ENCODE measurements at regions not wholly inside any gene's neighbourhood (a gene's known extent, or its start where the extent isn't known, plus 50 kb on each side); places are given as distances from the start of the nearest gene placed in this dataset.

GRCh38 chr3:43790476-43790875 lies 99.7 kb downstream of the ABHD5 start:
- Histone ChIP-seq H3K4me1 (ENCODE audit: insufficient read depth) (no peaks in the 10 kb centered on the region), H3K27ac (ENCODE audit: low read depth) (no peak overlapping the region), H2AFZ (no peak overlapping the region), H3K4me3 (no peak overlapping the region), H3K9me2 (ENCODE audit: insufficient read depth) (peaks cover 6% of the 10 kb centered on the region; the same call in 1 of the 2 replicates), H3F3A (replicated peaks; ENCODE audit: low read depth) (no peaks in the 10 kb centered on the region), H3K4me2 (no peak overlapping the region), H3K27me3 (ENCODE audit: insufficient read depth) (no peaks in the 10 kb centered on the region), H4K20me1 (replicated peaks; ENCODE audit: insufficient read depth) (no peaks in the 10 kb centered on the region), H3K79me2 (replicated peaks; ENCODE audit: insufficient read depth) (no peaks in the 10 kb centered on the region), H3K36me3 (ENCODE audit: insufficient read depth) (no peaks in the 10 kb centered on the region)
- Mint-ChIP-seq H3K4me1 (no peaks in the 10 kb centered on the region), H3K36me3 (ENCODE audit: low read depth) (no peaks in the 10 kb centered on the region), H3K27me3 (ENCODE audit: insufficient read depth, low read depth, poor library complexity) (peaks cover 3% of the 10 kb centered on the region), H3K27ac (no peak overlapping the region), H3K4me3 (no peak overlapping the region), H3K9me3 (no peaks in the 10 kb centered on the region; the same call in 2 of the 3 replicates)
- TF ChIP-seq CREB1 (CRISPR knock-in tag; IDR thresholded peaks at IDR 0.05; ENCODE audit: low read depth) = no peak
- TF ChIP-seq, protein P1, sequence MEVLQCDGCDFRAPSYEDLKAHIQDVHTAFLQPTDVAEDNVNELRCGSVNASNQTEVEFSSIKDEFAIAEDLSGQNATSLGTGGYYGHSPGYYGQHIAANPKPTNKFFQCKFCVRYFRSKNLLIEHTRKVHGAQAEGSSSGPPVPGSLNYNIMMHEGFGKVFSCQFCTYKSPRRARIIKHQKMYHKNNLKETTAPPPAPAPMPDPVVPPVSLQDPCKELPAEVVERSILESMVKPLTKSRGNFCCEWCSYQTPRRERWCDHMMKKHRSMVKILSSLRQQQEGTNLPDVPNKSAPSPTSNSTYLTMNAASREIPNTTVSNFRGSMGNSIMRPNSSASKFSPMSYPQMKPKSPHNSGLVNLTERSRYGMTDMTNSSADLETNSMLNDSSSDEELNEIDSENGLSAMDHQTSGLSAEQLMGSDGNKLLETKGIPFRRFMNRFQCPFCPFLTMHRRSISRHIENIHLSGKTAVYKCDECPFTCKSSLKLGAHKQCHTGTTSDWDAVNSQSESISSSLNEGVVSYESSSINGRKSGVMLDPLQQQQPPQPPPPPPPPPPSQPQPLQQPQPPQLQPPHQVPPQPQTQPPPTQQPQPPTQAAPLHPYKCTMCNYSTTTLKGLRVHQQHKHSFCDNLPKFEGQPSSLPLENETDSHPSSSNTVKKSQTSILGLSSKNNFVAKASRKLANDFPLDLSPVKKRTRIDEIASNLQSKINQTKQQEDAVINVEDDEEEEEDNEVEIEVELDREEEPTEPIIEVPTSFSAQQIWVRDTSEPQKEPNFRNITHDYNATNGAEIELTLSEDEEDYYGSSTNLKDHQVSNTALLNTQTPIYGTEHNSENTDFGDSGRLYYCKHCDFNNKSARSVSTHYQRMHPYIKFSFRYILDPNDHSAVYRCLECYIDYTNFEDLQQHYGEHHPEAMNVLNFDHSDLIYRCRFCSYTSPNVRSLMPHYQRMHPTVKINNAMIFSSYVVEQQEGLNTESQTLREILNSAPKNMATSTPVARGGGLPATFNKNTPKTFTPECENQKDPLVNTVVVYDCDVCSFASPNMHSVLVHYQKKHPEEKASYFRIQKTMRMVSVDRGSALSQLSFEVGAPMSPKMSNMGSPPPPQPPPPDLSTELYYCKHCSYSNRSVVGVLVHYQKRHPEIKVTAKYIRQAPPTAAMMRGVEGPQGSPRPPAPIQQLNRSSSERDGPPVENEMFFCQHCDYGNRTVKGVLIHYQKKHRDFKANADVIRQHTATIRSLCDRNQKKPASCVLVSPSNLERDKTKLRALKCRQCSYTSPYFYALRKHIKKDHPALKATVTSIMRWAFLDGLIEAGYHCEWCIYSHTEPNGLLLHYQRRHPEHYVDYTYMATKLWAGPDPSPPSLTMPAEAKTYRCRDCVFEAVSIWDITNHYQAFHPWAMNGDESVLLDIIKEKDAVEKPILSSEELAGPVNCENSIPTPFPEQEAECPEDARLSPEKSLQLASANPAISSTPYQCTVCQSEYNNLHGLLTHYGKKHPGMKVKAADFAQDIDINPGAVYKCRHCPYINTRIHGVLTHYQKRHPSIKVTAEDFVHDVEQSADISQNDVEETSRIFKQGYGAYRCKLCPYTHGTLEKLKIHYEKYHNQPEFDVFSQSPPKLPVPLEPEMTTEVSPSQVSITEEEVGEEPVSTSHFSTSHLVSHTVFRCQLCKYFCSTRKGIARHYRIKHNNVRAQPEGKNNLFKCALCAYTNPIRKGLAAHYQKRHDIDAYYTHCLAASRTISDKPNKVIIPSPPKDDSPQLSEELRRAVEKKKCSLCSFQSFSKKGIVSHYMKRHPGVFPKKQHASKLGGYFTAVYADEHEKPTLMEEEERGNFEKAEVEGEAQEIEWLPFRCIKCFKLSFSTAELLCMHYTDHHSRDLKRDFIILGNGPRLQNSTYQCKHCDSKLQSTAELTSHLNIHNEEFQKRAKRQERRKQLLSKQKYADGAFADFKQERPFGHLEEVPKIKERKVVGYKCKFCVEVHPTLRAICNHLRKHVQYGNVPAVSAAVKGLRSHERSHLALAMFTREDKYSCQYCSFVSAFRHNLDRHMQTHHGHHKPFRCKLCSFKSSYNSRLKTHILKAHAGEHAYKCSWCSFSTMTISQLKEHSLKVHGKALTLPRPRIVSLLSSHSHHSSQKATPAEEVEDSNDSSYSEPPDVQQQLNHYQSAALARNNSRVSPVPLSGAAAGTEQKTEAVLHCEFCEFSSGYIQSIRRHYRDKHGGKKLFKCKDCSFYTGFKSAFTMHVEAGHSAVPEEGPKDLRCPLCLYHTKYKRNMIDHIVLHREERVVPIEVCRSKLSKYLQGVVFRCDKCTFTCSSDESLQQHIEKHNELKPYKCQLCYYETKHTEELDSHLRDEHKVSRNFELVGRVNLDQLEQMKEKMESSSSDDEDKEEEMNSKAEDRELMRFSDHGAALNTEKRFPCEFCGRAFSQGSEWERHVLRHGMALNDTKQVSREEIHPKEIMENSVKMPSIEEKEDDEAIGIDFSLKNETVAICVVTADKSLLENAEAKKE (CRISPR knock-in tag; IDR thresholded peaks at IDR 0.05) = no peak
- no peak for TF ChIP-seq POLR2AphosphoS5 (IDR thresholded peaks at IDR 0.05; ENCODE audit: low read depth)
- TF ChIP-seq, protein P2, sequence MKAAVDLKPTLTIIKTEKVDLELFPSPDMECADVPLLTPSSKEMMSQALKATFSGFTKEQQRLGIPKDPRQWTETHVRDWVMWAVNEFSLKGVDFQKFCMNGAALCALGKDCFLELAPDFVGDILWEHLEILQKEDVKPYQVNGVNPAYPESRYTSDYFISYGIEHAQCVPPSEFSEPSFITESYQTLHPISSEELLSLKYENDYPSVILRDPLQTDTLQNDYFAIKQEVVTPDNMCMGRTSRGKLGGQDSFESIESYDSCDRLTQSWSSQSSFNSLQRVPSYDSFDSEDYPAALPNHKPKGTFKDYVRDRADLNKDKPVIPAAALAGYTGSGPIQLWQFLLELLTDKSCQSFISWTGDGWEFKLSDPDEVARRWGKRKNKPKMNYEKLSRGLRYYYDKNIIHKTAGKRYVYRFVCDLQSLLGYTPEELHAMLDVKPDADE (IDR thresholded peaks at IDR 0.05) = no peak
- no peak for TF ChIP-seq NANOG (IDR thresholded peaks at IDR 0.05; ENCODE audit: borderline replicate concordance)
- no peak for TF ChIP-seq JUNB (IDR thresholded peaks at IDR 0.05; ENCODE audit: unreplicated experiment)
- TF ChIP-seq STAT1 (IDR thresholded peaks at IDR 0.05; ENCODE audit: unreplicated experiment) = no peak
- TF ChIP-seq, protein P3, sequence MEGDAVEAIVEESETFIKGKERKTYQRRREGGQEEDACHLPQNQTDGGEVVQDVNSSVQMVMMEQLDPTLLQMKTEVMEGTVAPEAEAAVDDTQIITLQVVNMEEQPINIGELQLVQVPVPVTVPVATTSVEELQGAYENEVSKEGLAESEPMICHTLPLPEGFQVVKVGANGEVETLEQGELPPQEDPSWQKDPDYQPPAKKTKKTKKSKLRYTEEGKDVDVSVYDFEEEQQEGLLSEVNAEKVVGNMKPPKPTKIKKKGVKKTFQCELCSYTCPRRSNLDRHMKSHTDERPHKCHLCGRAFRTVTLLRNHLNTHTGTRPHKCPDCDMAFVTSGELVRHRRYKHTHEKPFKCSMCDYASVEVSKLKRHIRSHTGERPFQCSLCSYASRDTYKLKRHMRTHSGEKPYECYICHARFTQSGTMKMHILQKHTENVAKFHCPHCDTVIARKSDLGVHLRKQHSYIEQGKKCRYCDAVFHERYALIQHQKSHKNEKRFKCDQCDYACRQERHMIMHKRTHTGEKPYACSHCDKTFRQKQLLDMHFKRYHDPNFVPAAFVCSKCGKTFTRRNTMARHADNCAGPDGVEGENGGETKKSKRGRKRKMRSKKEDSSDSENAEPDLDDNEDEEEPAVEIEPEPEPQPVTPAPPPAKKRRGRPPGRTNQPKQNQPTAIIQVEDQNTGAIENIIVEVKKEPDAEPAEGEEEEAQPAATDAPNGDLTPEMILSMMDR (conservative IDR thresholded peaks at IDR 0.05; ENCODE audit: low read depth in 2 of 2) = no peak
- no peak for TF ChIP-seq ZNF331 (CRISPR knock-in tag; IDR thresholded peaks at IDR 0.05; ENCODE audit: low read depth)
- TF ChIP-seq EZH2 (IDR thresholded peaks at IDR 0.05; ENCODE audit: low read depth, unreplicated experiment) = no peak
- no peak for TF ChIP-seq ZNF114 (CRISPR knock-in tag; IDR thresholded peaks at IDR 0.05)
- TF ChIP-seq EZH2phosphoT487 (IDR thresholded peaks at IDR 0.05; ENCODE audit: unreplicated experiment) = no peak
- TF ChIP-seq, protein P4, sequence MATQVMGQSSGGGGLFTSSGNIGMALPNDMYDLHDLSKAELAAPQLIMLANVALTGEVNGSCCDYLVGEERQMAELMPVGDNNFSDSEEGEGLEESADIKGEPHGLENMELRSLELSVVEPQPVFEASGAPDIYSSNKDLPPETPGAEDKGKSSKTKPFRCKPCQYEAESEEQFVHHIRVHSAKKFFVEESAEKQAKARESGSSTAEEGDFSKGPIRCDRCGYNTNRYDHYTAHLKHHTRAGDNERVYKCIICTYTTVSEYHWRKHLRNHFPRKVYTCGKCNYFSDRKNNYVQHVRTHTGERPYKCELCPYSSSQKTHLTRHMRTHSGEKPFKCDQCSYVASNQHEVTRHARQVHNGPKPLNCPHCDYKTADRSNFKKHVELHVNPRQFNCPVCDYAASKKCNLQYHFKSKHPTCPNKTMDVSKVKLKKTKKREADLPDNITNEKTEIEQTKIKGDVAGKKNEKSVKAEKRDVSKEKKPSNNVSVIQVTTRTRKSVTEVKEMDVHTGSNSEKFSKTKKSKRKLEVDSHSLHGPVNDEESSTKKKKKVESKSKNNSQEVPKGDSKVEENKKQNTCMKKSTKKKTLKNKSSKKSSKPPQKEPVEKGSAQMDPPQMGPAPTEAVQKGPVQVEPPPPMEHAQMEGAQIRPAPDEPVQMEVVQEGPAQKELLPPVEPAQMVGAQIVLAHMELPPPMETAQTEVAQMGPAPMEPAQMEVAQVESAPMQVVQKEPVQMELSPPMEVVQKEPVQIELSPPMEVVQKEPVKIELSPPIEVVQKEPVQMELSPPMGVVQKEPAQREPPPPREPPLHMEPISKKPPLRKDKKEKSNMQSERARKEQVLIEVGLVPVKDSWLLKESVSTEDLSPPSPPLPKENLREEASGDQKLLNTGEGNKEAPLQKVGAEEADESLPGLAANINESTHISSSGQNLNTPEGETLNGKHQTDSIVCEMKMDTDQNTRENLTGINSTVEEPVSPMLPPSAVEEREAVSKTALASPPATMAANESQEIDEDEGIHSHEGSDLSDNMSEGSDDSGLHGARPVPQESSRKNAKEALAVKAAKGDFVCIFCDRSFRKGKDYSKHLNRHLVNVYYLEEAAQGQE (IDR thresholded peaks at IDR 0.05; ENCODE audit: unreplicated experiment) = no peak
- DNase-seq (ENCODE audit: low spot score) (no peak), ATAC-seq (no peak)
